Right hindlimb (tissue), 1 donor: ENCODE measurements at regions not wholly inside any gene's neighbourhood (a gene's known extent, or its start where the extent isn't known, plus 50 kb on each side); places are given as distances from the start of the nearest gene placed in this dataset.

Source experiments
- DNase-seq: peaks from one replicate; pipeline ENCODE4 v3.0.0-alpha.2; 2018

DNA sequence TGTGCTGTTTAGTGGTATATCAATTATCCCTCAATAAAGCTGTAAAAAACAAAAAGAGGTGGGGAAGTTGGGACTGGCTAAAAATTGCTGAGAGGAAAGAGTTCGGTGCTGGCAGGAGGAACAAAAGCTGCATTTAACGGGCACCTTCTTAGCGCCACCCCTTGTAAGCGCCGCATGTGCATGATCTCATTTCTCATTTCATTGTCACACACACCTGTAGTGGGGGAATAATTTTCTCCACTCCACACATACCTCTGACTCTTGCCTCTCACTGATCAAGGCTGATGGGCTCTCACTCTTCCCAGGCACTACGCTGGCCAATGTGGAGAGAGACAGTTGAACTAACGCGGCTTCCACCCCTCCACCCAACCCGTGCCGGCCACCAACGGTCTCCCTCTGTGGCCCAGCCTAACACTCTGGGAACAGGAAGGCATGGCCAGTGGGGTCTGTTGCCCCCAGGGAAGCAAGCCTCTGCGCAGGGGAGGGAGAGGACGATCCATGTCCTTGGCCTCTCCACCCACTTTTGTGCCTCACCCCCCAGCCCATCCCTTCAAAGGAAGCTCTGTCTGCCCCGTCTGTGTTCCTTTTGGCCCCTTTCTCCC is 186.7 kb upstream of the SYT13 start:
- no peak for DNase-seq

GRCh38 chr11:45471266-45471665 is 185.1 kb upstream of the SYT13 start:
- no peak for DNase-seq

DNA sequence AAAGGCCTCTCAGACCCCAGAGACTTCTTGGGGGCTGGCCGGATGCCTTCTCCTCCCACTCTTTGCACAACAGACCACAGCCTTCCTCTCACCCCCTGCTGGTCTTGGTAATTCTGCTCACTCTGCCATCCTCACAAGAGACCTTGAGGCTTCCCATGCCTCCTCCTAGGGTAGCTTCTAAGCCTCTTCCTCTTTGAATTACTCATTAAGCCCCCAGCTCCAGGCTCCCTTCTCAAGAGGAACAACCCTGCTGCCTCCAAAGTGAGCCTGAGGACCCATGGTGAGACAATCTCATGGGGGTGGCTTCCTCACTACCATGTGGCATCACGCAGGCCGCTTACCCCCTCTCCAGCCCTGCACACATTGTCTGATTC is 184.6 kb upstream of the SYT13 start:
- DNase-seq = no peak

DNA sequence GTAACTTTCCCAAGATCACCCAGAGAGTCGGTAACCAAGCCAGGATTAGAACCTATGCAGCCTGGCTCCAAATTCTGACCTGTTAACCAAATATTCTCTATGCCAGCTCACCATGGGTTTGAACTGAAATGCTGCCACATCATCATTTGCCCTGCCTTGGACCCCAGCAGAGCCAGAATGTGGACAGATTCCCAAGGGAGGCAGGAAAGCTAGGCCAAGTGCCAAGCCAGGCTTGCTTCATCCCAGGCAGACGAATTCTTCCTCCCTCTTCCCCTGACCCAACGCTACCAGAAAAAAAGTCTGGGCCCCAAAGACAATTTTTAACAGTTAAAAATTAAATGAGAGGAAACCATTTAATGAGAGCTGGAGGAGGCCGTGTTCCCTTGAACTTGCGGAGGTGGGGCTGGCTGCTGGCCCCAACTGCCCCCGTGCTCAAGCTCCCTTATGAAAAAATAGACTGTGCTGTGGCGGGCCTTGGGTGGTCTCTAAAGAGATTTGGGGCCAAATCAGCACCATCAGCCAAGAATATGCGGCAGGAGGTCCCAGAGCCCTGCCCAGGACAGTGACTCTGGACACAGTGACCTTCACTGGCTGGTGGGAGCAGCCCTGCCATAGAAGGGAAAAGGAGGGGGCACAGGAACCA is 184.1 kb upstream of the SYT13 start:
- DNase-seq = peak; percentile 30

- peak; percentile 71 for DNase-seq
Observed at GRCh38 chr11:45468267-45468856, 182.2 kb upstream of the SYT13 start.

DNA sequence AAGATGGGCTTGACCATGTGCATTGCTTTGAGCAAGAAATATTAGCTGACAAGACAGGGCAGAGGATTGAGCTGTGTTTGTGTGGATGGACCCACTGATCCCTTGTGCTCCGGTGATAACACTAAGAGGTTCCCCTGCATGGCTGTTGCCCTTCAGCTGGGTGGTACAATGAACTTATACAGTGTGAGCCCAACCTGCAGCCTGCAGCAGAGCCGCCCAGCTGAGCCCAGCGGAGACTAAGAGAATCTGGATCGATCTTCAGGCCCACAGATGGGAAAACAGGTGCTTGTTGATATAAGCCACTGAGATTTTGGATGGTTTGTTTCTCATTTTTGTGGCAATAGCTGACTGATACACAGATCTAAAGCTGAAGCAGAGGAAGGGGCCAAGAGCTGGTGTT is 177.4 kb upstream of the SYT13 start:
- no peak for DNase-seq

- no peak for DNase-seq
Observed at GRCh38 chr11:45461514-45461913, 175.4 kb upstream of the SYT13 start.

DNA sequence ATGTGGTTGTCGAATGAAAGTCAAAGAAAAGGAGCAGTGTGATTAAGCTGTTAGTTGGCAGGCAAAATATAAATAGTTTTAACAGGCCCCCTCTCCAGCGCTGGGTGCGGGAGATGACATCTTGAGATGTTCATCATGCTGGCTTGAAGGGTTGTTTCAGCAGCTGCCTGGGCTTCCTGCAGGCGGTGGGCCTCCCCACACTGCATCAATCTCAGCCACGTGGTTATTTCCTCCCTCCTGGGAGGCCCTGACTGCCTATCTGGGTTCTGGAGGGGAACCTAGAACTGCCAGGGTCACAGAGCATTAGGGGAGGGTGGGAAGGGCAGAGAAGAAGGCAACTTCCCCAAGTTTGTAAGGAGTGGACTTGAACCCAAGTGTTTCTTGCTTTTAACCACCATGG is 173.3 kb upstream of the SYT13 start:
- DNase-seq = no peak

- DNase-seq = no peak
Observed at GRCh38 chr11:45458269-45458668, 172.1 kb upstream of the SYT13 start.

DNA sequence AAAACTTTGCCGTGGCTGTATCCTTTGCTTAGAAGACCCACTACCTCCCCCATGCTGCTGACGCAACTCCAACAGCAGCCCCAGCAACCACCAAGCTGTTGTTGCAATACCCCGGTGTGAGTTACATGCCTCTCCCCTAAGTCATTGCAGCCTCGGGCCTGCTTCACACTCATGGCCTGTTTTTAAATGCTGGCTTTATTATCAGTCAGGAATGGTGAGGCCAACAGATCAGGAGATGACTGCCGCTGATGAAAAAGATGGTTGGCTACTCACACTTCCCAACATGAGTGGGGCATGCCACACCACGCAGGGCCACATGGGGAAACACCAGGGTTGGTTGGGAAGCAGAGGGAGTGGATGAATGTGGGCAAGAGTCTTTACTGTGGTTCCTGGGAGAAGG is 171.5 kb upstream of the SYT13 start:
- no peak for DNase-seq

DNA sequence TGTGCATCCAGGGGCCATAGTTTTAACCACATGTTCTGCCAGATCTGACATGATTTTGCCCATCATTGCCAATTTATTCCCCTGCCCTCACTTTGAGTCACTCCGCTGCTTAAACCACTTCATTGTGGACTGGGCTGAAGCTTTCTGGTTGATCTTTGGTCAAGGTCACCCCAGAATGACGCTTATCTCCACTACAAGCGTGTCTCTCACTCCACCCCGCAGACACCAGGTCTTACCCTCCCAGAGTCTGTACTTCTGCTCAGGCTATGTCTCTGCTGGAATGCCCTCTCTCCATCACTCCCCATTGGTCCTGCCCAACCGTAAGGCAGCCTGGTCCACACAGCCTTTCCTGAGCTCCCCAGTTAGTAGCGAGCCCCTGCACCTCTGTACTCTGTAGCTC is 170.5 kb upstream of the SYT13 start:
- no peak for DNase-seq

- DNase-seq = no peak
Observed at GRCh38 chr11:45455536-45455935, 169.4 kb upstream of the SYT13 start.

DNA sequence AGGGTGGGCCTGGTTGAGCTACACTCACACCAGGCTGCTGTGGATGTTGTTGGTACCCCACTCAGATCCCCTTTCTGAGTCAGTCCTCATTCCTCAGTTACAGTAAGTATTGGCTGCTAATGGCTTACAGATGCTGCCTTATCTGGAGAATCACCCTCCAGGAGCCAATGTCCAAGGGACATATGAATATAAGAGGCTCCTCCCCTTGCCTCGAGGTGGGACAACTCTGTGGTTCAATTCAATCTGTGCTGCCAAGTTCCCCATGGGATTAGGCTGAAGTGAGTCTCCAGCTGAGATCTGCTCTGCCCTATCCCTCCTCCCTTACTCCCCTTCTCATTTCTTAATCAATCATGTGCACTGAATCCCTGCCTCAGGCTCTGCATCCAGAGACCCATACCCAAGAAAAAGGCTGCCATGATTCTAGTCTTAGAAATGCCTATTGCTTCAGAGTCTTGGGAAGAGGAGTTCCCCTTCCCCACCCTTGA is 168.8 kb upstream of the SYT13 start:
- DNase-seq = no peak

- no peak for DNase-seq
Observed at GRCh38 chr11:45453721-45454120, 167.6 kb upstream of the SYT13 start.

- DNase-seq = no peak
Observed at GRCh38 chr11:45451766-45452440, 165.8 kb upstream of the SYT13 start.

- DNase-seq = no peak
Observed at GRCh38 chr11:45450189-45450588, 164.0 kb upstream of the SYT13 start.

DNA sequence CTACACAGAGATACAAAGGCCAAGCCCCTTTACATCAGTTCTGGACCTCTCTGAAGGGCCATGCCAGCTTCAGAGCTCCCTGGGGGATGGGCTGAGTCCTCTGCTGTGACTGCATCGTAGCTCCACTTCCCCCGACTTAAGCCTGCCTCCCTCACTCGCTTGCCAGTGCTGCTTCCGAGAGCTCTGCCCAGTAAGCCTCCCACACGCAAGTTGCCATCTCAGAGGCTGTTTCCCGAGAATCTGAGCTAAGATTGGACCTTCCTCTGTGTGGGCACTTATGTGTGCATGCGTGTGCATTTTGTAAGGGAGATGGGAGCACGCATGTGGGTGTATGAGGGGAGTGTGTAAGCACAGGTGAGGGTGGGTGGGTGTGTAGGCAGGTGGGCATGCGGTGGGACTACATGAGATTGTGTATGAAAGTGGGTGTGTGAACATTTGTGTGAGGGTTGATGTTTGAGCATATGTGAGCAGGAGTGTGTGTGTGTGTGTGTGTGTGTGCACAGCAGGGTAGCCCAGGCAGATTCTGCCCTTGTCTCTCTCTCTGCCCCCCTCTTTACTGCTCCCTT is 163.0 kb upstream of the SYT13 start:
- no peak for DNase-seq

- DNase-seq = no peak
Observed at GRCh38 chr11:45448561-45448960, 162.4 kb upstream of the SYT13 start.

DNA sequence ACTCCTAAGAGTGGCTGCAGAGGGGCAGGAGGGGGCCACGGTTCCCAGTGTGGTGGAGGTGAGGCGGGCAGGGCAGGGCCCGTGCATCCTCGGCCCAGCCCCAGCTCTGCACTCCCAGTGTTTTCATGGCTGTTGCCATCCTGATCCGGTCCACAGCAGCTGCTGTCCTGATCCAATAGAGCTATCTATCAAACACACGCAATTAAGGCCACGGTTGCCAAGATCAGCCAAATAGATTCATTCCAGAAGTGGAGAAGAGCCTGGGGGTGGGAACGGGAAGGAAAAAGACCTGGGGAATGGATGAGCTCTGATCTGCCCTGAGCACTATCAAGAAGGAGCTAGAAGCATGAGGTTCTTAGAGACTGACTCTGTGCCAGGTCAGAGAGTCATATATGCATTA is 160.9 kb upstream of the SYT13 start:
- DNase-seq = no peak

- no peak for DNase-seq
Observed at GRCh38 chr11:45446434-45446833, 160.3 kb upstream of the SYT13 start.

DNA sequence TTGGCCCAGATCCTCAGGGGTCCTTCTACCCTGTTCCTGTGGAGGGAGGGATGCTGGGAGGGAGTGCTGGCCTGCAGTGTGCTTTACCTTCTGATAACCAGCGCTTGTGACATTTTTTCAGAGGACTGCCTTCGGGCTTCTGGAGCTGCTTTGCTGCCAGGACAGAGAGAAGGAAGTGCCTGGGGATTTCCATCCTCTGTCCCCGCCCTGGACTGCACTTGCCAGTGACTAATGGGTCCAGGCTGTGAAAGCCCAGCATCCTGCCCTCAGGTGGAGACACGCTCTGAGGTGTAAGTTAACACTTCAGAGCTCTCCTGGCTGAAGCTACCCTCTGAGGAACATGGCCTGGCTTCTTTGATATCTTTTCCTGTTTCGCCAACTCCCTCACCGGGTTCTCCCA is 158.7 kb upstream of the SYT13 start:
- DNase-seq = no peak

- no peak for DNase-seq
Observed at GRCh38 chr11:45440111-45440510, 154.0 kb upstream of the SYT13 start.

GRCh38 chr11:45436966-45437365 is 150.8 kb upstream of the SYT13 start:
- no peak for DNase-seq

GRCh38 chr11:45436118-45436517 is 150.0 kb upstream of the SYT13 start:
- DNase-seq = no peak
